Osteocyte (in vitro differentiated cells): ENCODE measurements at regions not wholly inside any gene's neighbourhood (a gene's known extent, or its start where the extent isn't known, plus 50 kb on each side); places are given as distances from the start of the nearest gene placed in this dataset.

Experiments
- DNase-seq: peaks from one replicate; pipeline ENCODE4 v3.0.0; 2021; ENCODE audit warnings: mixed read lengths; ENCODE audit not compliant: unreplicated experiment; ENCODE audit errors: extremely low spot score
- H3K27ac Mint-ChIP-seq: one replicate; pipeline ENCODE4 v1.8.0; 2021; ENCODE audit warnings: mild to moderate bottlenecking, mixed read lengths; ENCODE audit not compliant: unreplicated experiment
- H3K27me3 Mint-ChIP-seq: one replicate; pipeline ENCODE4 v1.8.0; 2021; ENCODE audit warnings: mixed read lengths; ENCODE audit not compliant: unreplicated experiment
- H3K36me3 Mint-ChIP-seq: one replicate; pipeline ENCODE4 v1.8.0; 2021; ENCODE audit warnings: mixed read lengths; ENCODE audit not compliant: unreplicated experiment
- H3K4me1 Mint-ChIP-seq: one replicate; pipeline ENCODE4 v1.8.0; 2021; ENCODE audit warnings: mixed read lengths; ENCODE audit not compliant: unreplicated experiment
- H3K4me3 Mint-ChIP-seq: one replicate; pipeline ENCODE4 v1.8.0; 2021; ENCODE audit warnings: mild to moderate bottlenecking, moderate library complexity, mixed read lengths; ENCODE audit not compliant: unreplicated experiment
- H3K9me3 Mint-ChIP-seq: one replicate; pipeline ENCODE4 v1.8.0; 2021; ENCODE audit warnings: mixed read lengths; ENCODE audit not compliant: unreplicated experiment
- CTCF ChIP-seq: fragments of 200-600 bp; sonication (generic); IDR thresholded peaks from 2 replicates; pipeline ENCODE4 v1.5.0; 2021; ENCODE audit warnings: antibody characterized with exemption, mild to moderate bottlenecking, moderate library complexity

- H3K36me3 Mint-ChIP-seq = no peaks in the 10 kb centered on the region
- no peak overlapping the region for H3K27ac Mint-ChIP-seq
- H3K4me3 Mint-ChIP-seq = no peak overlapping the region
- DNase-seq = no peak
- TF ChIP-seq CTCF = peak; percentile 67
- peaks cover 10% of the 10 kb centered on the region for H3K27me3 Mint-ChIP-seq
- H3K9me3 Mint-ChIP-seq = no peaks in the 10 kb centered on the region
- H3K4me1 Mint-ChIP-seq = no peaks in the 10 kb centered on the region
Measured at GRCh38 chrX:100512471-100512870, 72.3 kb upstream of the TNMD start.

- H3K27me3 Mint-ChIP-seq = no peaks in the 10 kb centered on the region
- no peaks in the 10 kb centered on the region for H3K36me3 Mint-ChIP-seq
- no peak for DNase-seq
- H3K4me1 Mint-ChIP-seq = no peaks in the 10 kb centered on the region
- TF ChIP-seq CTCF = no peak
- H3K4me3 Mint-ChIP-seq = no peak overlapping the region
- peaks cover 15% of the 10 kb centered on the region for H3K9me3 Mint-ChIP-seq
- no peak overlapping the region for H3K27ac Mint-ChIP-seq
Measured at GRCh38 chrX:100494646-100495370, 84.7 kb upstream of the PCDH19 start.

GRCh38 chrX:100491174-100491573, 81.1 kb upstream of the PCDH19 start:
- Mint-ChIP-seq H3K36me3 (no peaks in the 10 kb centered on the region), H3K27me3 (no peaks in the 10 kb centered on the region), H3K9me3 (no peaks in the 10 kb centered on the region), H3K4me1 (no peaks in the 10 kb centered on the region), H3K4me3 (no peak overlapping the region), H3K27ac (no peak overlapping the region)
- no peak for DNase-seq
- no peak for TF ChIP-seq CTCF

GRCh38 chrX:100487795-100488194, 77.7 kb upstream of the PCDH19 start:
- Mint-ChIP-seq H3K27ac (no peak overlapping the region), H3K27me3 (no peaks in the 10 kb centered on the region), H3K36me3 (no peaks in the 10 kb centered on the region), H3K9me3 (no peaks in the 10 kb centered on the region), H3K4me1 (no peaks in the 10 kb centered on the region), H3K4me3 (no peak overlapping the region)
- no peak for DNase-seq
- no peak for TF ChIP-seq CTCF

- no peak for TF ChIP-seq CTCF
- Mint-ChIP-seq H3K4me3 (no peak overlapping the region), H3K27me3 (no peaks in the 10 kb centered on the region), H3K9me3 (no peaks in the 10 kb centered on the region), H3K27ac (no peak overlapping the region), H3K4me1 (no peaks in the 10 kb centered on the region), H3K36me3 (no peaks in the 10 kb centered on the region)
- DNase-seq = no peak
Measured at GRCh38 chrX:100484971-100485370, 74.9 kb upstream of the PCDH19 start.
